KG1 (cell line): ENCODE measurements at regions not wholly inside any gene's neighbourhood (a gene's known extent, or its start where the extent isn't known, plus 50 kb on each side); places are given as distances from the start of the nearest gene placed in this dataset.

Source experiments
- DNase-seq: peaks from one replicate; lab custom pipeline; 2025; lab: John Stamatoyannopoulos, UW

- no peak for DNase-seq
Measured at GRCh38 chr2:8448824-8449556, 232.9 kb upstream of the ID2 start.

- no peak for DNase-seq
Measured at GRCh38 chr2:8451273-8451672, 230.6 kb upstream of the ID2 start.

GRCh38 chr2:8452296-8452695 is 229.6 kb upstream of the ID2 start:
- DNase-seq: no peak

GRCh38 chr2:8452979-8453903 is 228.6 kb upstream of the ID2 start:
- no peak for DNase-seq

- DNase-seq: no peak
Measured at GRCh38 chr2:8453904-8454302, 228.0 kb upstream of the ID2 start.

GRCh38 chr2:8454797-8455196 is 227.1 kb upstream of the ID2 start:
- DNase-seq: no peak

GRCh38 chr2:8455236-8456150 is 226.4 kb upstream of the ID2 start:
- no peak for DNase-seq

- no peak for DNase-seq
Measured at GRCh38 chr2:8456151-8457091, 225.4 kb upstream of the ID2 start.

GRCh38 chr2:8457092-8457481 is 224.8 kb upstream of the ID2 start:
- DNase-seq: no peak

- DNase-seq: no peak
Measured at GRCh38 chr2:8457699-8458502, 224.0 kb upstream of the ID2 start.

- DNase-seq: no peak
Measured at GRCh38 chr2:8458503-8459459, 223.1 kb upstream of the ID2 start.

GRCh38 chr2:8459474-8459873 is 222.4 kb upstream of the ID2 start:
- DNase-seq: no peak

GRCh38 chr2:8461341-8461740 is 220.5 kb upstream of the ID2 start:
- DNase-seq: no peak

- no peak for DNase-seq
Measured at GRCh38 chr2:8462280-8462679, 219.6 kb upstream of the ID2 start.

GRCh38 chr2:8462899-8463648 is 218.8 kb upstream of the ID2 start:
- DNase-seq: no peak

GRCh38 chr2:8465560-8465959 is 216.3 kb upstream of the ID2 start:
- no peak for DNase-seq

- DNase-seq: no peak
Measured at GRCh38 chr2:8469709-8470493, 212.0 kb upstream of the ID2 start.
